Breast epithelium (tissue), 3 donors: ENCODE measurements at regions not wholly inside any gene's neighbourhood (a gene's known extent, or its start where the extent isn't known, plus 50 kb on each side); places are given as distances from the start of the nearest gene placed in this dataset.

Experiments used
- CTCF ChIP-seq, 3 donors: fragments of 450-650 bp; IDR thresholded peaks; one replicate each; pipeline ENCODE4 v1.5.1; 2016 to 2017; ENCODE audit warnings: antibody characterized with exemption in 3 of 3, mild to moderate bottlenecking in 3 of 3, moderate library complexity in 3 of 3
- POLR2A ChIP-seq: fragments of 450-650 bp; IDR thresholded peaks from one replicate; pipeline ENCODE4 v1.6.1; 2016; ENCODE audit warnings: antibody characterized with exemption, mild to moderate bottlenecking, moderate library complexity
- POLR2AphosphoS5 ChIP-seq, 3 donors: sonication (generic); formaldehyde crosslinking; IDR thresholded peaks; one replicate each; pipeline ENCODE4 v1.6.1; 2017; ENCODE audit warnings: antibody characterized with exemption in 3 of 3

- TF ChIP-seq POLR2AphosphoS5 (IDR thresholded peaks at IDR 0.05): no peak
- peak; percentile 22 to 83 (median 64) for TF ChIP-seq CTCF (IDR thresholded peaks at IDR 0.05)
- TF ChIP-seq POLR2A: no peak
Measured at GRCh38 chr2:39913648-39914461, 134.8 kb upstream of the THUMPD2 start.
